ENCODE measurements at regions not wholly inside any gene's neighbourhood (a gene's known extent, or its start where the extent isn't known, plus 50 kb on each side); places are given as distances from the start of the nearest gene placed in this dataset.

- Histone ChIP-seq H3K27me3 (no peaks in the 10 kb centered on the region), H3K27ac (no peak overlapping the region), H3K4me1 (peaks cover 0 to 4% (median 0%) of the 10 kb centered on the region in 3 donors), H3K36me3 (no peaks in the 10 kb centered on the region), H3K4me3 (no peak overlapping the region), H3K9me3 (no peaks in the 10 kb centered on the region)
- no peak for ATAC-seq
- intact Hi-C loops (cut with DNase I) = no loop called here
- WGBS, 2 donors = 73 to 76% methylated on average over 4 of the region's 4 CpGs
- peak in 1 of 6 donors; percentile 40 for DNase-seq
- TF ChIP-seq CTCF (IDR thresholded peaks at IDR 0.05) = no peak
- FAIRE-seq = no peak
These were observed 70.6 kb upstream of the CAPRIN2 start for GRCh38 chr12:30825341-30825740.

- no peaks in the 10 kb centered on the region for H3K9me3 ChIP-seq
- no peak overlapping the region for H3K4me3 ChIP-seq
- no peaks in the 10 kb centered on the region for H3K27me3 ChIP-seq
- no peak overlapping the region for H3K27ac ChIP-seq
- intact Hi-C loops (cut with DNase I) = no loop called here
- peaks cover 0 to 4% (median 0%) of the 10 kb centered on the region in 3 donors for H3K4me1 ChIP-seq
- no peaks in the 10 kb centered on the region for H3K36me3 ChIP-seq
- 91 to 95% methylated on average over 5 of the region's 5 CpGs for WGBS, 2 donors
- DNase-seq = no peak
- no peak for FAIRE-seq
- ATAC-seq = no peak
- TF ChIP-seq CTCF (IDR thresholded peaks at IDR 0.05) = no peak
These were observed 69.6 kb upstream of the CAPRIN2 start for GRCh38 chr12:30824311-30824710.

- no peak for FAIRE-seq
These were observed 69.0 kb upstream of the CAPRIN2 start for GRCh38 chr12:30823764-30824163.

GRCh38 chr12:30823156-30823699 lies 68.5 kb upstream of the CAPRIN2 start:
- Histone ChIP-seq H3K27me3 (no peaks in the 10 kb centered on the region), H3K36me3 (no peaks in the 10 kb centered on the region), H3K9me3 (no peaks in the 10 kb centered on the region), H3K4me1 (peaks cover 0 to 4% (median 0%) of the 10 kb centered on the region in 3 donors), H3K27ac (peak overlapping the region in 2 of 4 donors; percentile 74 to 76), H3K4me3 (peak overlapping the region; percentile 1 to 56 (median 20))
- peak; percentile 57 to 82 (median 73) for ATAC-seq
- WGBS, 2 donors = 52 to 53% methylated on average over 32 of the region's 32 CpGs
- intact Hi-C loops (cut with DNase I) = no loop called here
- peak in 4 of 6 donors; percentile 33 to 74 (median 62) for DNase-seq
- no peak for TF ChIP-seq CTCF (IDR thresholded peaks at IDR 0.05)
- no peak for FAIRE-seq

More at GRCh38 chr12:30823764-30824163, 69.0 kb upstream of the CAPRIN2 start:
- Histone ChIP-seq H3K36me3 (no peaks in the 10 kb centered on the region), H3K4me1 (peaks cover 0 to 4% (median 0%) of the 10 kb centered on the region in 3 donors), H3K27ac (no peak overlapping the region), H3K9me3 (no peaks in the 10 kb centered on the region), H3K27me3 (no peaks in the 10 kb centered on the region), H3K4me3 (no peak overlapping the region)
- intact Hi-C loops (cut with DNase I) = no loop called here
- 89 to 90% methylated on average over 13 of the region's 13 CpGs for WGBS, 2 donors
- DNase-seq (no peak), ATAC-seq (no peak)
- TF ChIP-seq CTCF (IDR thresholded peaks at IDR 0.05) = no peak

- no peaks in the 10 kb centered on the region for H3K36me3 ChIP-seq
- no peak for TF ChIP-seq CTCF (IDR thresholded peaks at IDR 0.05)
- intact Hi-C loops (cut with DNase I) = no loop called here
- FAIRE-seq (no peak), ATAC-seq (peak; percentile 79 to 95 (median 93)), DNase-seq (peak; percentile 38 to 87 (median 75))
- H3K27me3 ChIP-seq = no peaks in the 10 kb centered on the region
- 10% methylated on average over 47 to 50 of the region's 50 CpGs for WGBS, 2 donors
- peak overlapping the region in 2 of 4 donors; percentile 74 to 76 for H3K27ac ChIP-seq
- peaks cover 0 to 4% (median 0%) of the 10 kb centered on the region in 3 donors for H3K4me1 ChIP-seq
- H3K4me3 ChIP-seq = peak overlapping the region; percentile 1 to 56 (median 22)
- no peaks in the 10 kb centered on the region for H3K9me3 ChIP-seq
These were observed 67.8 kb upstream of the CAPRIN2 start for GRCh38 chr12:30822385-30823155.

Data from pancreas (tissue), 10 donors.